Stomach (tissue), 4 donors: ENCODE measurements at regions not wholly inside any gene's neighbourhood (a gene's known extent, or its start where the extent isn't known, plus 50 kb on each side); places are given as distances from the start of the nearest gene placed in this dataset.

Source experiments
- CTCF ChIP-seq, 7 experiments: fragments of 450-650 bp in 4 of 7; fragments of 200-600 bp in 3 of 7; sonication (generic) in 3 of 7; IDR thresholded peaks; one replicate each; pipeline ENCODE4 v1.5.1; 2016 to 2019; ENCODE audit warnings: antibody characterized with exemption in 7 of 7, control low read depth in 2 of 7, mild to moderate bottlenecking in 1 of 7
- POLR2AphosphoS5 ChIP-seq, 3 donors: sonication (generic); formaldehyde crosslinking; IDR thresholded peaks; one replicate each; pipeline ENCODE4 v1.6.1; 2016; ENCODE audit warnings: antibody characterized with exemption in 3 of 3

GRCh38 chr4:56282004-56282403, 105.3 kb downstream of the AASDH start:
- TF ChIP-seq CTCF (IDR thresholded peaks at IDR 0.05) (no peak), POLR2AphosphoS5 (IDR thresholded peaks at IDR 0.05) (no peak)
